ENCODE measurements at regions not wholly inside any gene's neighbourhood (a gene's known extent, or its start where the extent isn't known, plus 50 kb on each side); places are given as distances from the start of the nearest gene placed in this dataset.

DNA sequence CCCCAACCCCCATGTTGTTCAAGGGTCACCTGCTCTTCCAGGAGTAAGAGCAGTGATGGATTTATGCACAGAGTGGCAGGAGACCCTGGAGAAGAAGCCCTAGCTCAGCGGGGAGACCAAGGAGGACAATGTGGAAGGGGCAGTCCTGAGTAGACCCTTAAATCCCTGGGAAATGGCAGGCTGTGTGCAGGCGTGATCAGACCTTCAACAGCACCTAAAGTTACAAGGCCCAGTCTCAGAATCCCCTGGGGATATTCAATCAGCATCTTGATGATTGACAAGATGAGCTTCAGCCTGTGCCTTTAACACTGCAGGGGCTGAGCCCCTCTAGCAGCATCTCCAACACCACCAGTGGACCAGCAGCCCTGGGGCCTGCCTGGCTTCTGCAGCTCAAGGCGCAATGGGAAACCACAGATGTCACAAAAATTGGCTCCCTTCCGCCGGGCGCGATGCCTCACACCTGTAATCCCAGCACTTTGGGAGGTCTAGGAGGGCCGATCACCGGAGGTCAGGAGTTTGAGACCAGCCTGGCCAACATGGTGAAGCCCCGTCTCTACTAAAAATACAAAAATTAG lies 60.4 kb downstream of the IRF2BP2 start:
- H3K27me3 ChIP-seq = no peaks in the 10 kb centered on the region
- intact Hi-C loops (cut with DNase I; ENCODE audit: low total_unique reads) (no loop called here), in situ Hi-C loops (cut with MboI; ENCODE audit: low sequenced_read_pairs in 4 of 4) (no loop called here)
- H3K4me1 ChIP-seq = peaks cover 16 to 21% of the 10 kb centered on the region in 2 donors
- ATAC-seq (no peak), DNase-seq (no peak)
- TF ChIP-seq POLR2A (IDR thresholded peaks at IDR 0.05) = no peak
- TF ChIP-seq, protein P1, sequence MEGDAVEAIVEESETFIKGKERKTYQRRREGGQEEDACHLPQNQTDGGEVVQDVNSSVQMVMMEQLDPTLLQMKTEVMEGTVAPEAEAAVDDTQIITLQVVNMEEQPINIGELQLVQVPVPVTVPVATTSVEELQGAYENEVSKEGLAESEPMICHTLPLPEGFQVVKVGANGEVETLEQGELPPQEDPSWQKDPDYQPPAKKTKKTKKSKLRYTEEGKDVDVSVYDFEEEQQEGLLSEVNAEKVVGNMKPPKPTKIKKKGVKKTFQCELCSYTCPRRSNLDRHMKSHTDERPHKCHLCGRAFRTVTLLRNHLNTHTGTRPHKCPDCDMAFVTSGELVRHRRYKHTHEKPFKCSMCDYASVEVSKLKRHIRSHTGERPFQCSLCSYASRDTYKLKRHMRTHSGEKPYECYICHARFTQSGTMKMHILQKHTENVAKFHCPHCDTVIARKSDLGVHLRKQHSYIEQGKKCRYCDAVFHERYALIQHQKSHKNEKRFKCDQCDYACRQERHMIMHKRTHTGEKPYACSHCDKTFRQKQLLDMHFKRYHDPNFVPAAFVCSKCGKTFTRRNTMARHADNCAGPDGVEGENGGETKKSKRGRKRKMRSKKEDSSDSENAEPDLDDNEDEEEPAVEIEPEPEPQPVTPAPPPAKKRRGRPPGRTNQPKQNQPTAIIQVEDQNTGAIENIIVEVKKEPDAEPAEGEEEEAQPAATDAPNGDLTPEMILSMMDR (IDR thresholded peaks at IDR 0.05 in 4 of 5, conservative IDR thresholded peaks at IDR 0.05 in 1 of 5) = no peak
- H3K36me3 ChIP-seq = no peaks in the 10 kb centered on the region
- no peak overlapping the region for H3K27ac ChIP-seq
- no peaks in the 10 kb centered on the region for H3K9me3 ChIP-seq
- no peak overlapping the region for H3K4me3 ChIP-seq

DNA sequence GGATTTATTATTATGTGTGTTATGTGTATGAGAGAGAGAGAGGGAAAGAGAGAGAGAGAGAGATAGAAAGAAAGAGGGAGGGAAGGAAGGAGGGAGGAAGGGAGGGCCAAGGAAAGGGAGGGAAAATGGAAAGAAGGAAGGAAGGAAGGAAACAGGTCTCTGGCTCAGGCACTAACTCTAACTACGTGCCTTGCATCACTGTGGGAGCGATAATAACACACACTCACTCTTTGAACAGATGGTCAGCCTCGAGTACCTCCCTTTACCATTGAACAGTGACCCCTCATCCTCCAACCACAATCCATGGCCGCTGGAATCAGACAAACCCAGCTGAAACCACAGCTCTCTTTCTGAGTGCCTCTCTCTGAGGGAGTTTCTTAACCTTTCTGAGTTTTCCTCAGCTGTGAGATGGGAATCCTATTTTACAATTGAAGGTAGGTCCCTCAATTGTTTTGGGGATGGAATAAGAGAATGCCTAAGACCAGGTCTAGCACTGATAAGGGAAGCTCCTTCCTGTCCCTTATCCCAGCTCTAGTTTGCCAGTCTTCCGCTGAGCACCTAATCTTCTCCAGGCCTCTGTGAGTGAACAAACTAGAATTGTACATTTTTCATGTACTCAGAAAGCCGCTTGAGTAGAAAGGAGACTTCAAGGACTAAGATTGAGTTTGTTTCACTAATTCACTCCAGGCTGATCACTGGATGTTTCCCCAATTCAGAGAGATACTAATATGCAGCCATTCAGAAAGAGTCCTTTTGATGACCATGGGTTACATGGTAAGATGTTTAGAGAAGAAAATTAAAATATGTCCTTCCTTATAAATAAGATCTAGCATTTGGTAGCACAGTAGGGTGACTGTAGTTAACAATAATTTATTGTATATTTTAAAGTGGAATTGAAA lies 62.8 kb downstream of the IRF2BP2 start:
- Histone ChIP-seq H3K27ac (peak overlapping the region in 3 of 4 donors; percentile 6 to 98 (median 32)), H3K27me3 (no peaks in the 10 kb centered on the region), H3K36me3 (no peaks in the 10 kb centered on the region), H3K4me3 (no peak overlapping the region), H3K4me1 (peaks cover 35 to 44% of the 10 kb centered on the region in 2 donors), H3K9me3 (no peaks in the 10 kb centered on the region)
- ATAC-seq (no peak), DNase-seq (no peak)
- in situ Hi-C loops (cut with MboI; ENCODE audit: low sequenced_read_pairs in 4 of 4) (no loop called here), intact Hi-C loops (cut with DNase I; ENCODE audit: low total_unique reads) (no loop called here)
- TF ChIP-seq, protein P1 (IDR thresholded peaks at IDR 0.05 in 4 of 5, conservative IDR thresholded peaks at IDR 0.05 in 1 of 5) = no peak
- TF ChIP-seq POLR2A (IDR thresholded peaks at IDR 0.05) = no peak

DNA sequence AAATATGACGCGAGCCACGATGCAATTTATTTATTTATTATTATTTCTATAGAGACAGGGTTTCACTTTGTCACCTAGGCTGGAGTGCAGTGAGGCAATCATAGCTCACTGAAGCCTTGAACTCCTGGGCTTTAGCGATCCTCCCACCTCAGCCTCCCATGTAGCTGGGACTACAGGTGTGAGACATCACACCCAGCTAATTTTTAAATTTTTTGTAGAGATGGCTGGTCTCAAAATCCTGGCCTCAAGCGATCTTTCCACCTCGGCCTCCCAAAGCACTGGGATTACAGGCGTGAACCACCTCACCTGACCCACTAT lies 63.6 kb downstream of the IRF2BP2 start:
- TF ChIP-seq, protein P1 (IDR thresholded peaks at IDR 0.05 in 4 of 5, conservative IDR thresholded peaks at IDR 0.05 in 1 of 5) = no peak
- TF ChIP-seq POLR2A (IDR thresholded peaks at IDR 0.05) = no peak
- in situ Hi-C loops (cut with MboI; ENCODE audit: low sequenced_read_pairs in 4 of 4) (no loop called here), intact Hi-C loops (cut with DNase I; ENCODE audit: low total_unique reads) (no loop called here)
- no peak for DNase-seq
- H3K9me3 ChIP-seq = no peaks in the 10 kb centered on the region
- peak overlapping the region; percentile 93 to 100 (median 98) for H3K27ac ChIP-seq
- ATAC-seq = no peak
- no peaks in the 10 kb centered on the region for H3K27me3 ChIP-seq
- H3K36me3 ChIP-seq = no peaks in the 10 kb centered on the region
- peaks cover 43 to 52% of the 10 kb centered on the region in 2 donors for H3K4me1 ChIP-seq
- no peak overlapping the region for H3K4me3 ChIP-seq

DNA sequence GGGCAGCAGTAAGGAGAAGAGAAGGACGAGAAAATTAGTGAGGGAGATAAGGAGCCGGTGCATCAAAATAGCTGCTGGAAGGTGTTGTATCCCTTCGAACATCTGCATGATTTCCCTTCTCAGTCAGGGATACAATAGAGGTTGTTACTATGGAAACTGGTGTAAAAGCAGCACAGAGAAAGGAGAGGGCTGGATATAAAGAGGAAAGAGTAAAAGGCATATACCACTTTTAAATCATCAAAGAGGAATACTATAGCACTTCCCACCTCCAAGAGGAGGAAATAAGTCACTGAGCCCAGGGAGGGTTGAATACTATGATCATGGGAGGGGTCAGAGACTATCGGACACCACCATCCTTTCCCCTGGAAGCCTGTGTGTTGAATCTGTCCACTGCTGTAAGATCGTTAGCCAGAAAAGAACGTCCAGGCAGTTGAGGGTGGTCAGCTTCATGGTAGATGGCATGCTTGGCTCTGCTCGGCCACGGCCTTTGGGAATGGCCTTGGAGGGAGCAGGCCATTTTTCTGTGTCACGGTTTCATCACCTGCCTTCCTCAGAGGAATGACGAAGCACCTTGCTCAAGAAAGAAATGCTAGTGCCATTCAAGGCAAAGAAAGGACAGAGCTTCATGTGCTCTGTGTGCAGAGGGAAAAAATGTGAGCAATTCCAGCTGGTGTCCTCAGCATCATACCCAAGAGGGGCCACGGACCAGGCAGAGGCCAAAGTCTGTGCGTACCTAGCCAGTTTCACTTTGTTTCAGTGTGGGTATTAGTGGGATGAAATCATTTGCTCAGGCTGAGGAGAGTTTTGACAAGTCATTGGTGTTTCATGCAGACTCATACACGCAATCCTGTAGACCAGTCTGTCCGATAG lies 64.2 kb downstream of the IRF2BP2 start:
- intact Hi-C loops (cut with DNase I; ENCODE audit: low total_unique reads) = loop anchor here (2.0 kb wide), 1 partner anchor 47 kb away; no protein-coding TSS in a partner anchor
- in situ Hi-C loops (cut with MboI; ENCODE audit: low sequenced_read_pairs in 4 of 4) = no loop called here

More for the DNA sequence above, 64.2 kb downstream of the IRF2BP2 start:
- Histone ChIP-seq H3K9me3 (no peaks in the 10 kb centered on the region), H3K27me3 (no peaks in the 10 kb centered on the region), H3K27ac (peak overlapping the region; percentile 93 to 100 (median 98)), H3K4me3 (no peak overlapping the region), H3K4me1 (peaks cover 49 to 58% of the 10 kb centered on the region in 2 donors), H3K36me3 (no peaks in the 10 kb centered on the region)
- TF ChIP-seq, protein P1 (IDR thresholded peaks at IDR 0.05 in 4 of 5, conservative IDR thresholded peaks at IDR 0.05 in 1 of 5) = no peak
- no peak for TF ChIP-seq POLR2A (IDR thresholded peaks at IDR 0.05)
- DNase-seq (peak in 1 of 2 donors; percentile 50), ATAC-seq (peak in 1 of 2 donors; percentile 35)

Measured in gastrocnemius medialis (tissue), 4 donors.